ENCODE measurements at regions not wholly inside any gene's neighbourhood (a gene's known extent, or its start where the extent isn't known, plus 50 kb on each side); places are given as distances from the start of the nearest gene placed in this dataset.

GRCh38 chr2:59266453-59266852, 1025.3 kb upstream of the FANCL start:
- no peak for TF ChIP-seq PATZ1 (CRISPR knock-in tag; IDR thresholded peaks at IDR 0.05; ENCODE audit: borderline replicate concordance)
- TF ChIP-seq CREB5 (CRISPR knock-in tag; IDR thresholded peaks at IDR 0.05; ENCODE audit: low read depth), result no peak
- no peak for TF ChIP-seq ISL1 (CRISPR knock-in tag; IDR thresholded peaks at IDR 0.05)
- no peak for TF ChIP-seq GLIS3 (CRISPR knock-in tag; IDR thresholded peaks at IDR 0.05)
- TF ChIP-seq ZNF70 (CRISPR knock-in tag; IDR thresholded peaks at IDR 0.05), result no peak
- no peak for TF ChIP-seq ARNTL (CRISPR knock-in tag; IDR thresholded peaks at IDR 0.05; ENCODE audit: borderline replicate concordance, low read depth)
- no peak for TF ChIP-seq OSR1 (CRISPR knock-in tag; IDR thresholded peaks at IDR 0.05)
- TF ChIP-seq TCF4 (CRISPR knock-in tag; IDR thresholded peaks at IDR 0.05; ENCODE audit: borderline replicate concordance), result no peak
- TF ChIP-seq ESRRG (CRISPR knock-in tag; IDR thresholded peaks at IDR 0.05), result no peak
